ENCODE measurements at regions not wholly inside any gene's neighbourhood (a gene's known extent, or its start where the extent isn't known, plus 50 kb on each side); places are given as distances from the start of the nearest gene placed in this dataset.
"Not testable (repeated sequence)": the region's sequence is repeated elsewhere in the genome, so short reads cannot be mapped to it uniquely, and the experiment has no call there.

GRCh38 chr5:36507332-36507952 lies 99.0 kb upstream of the SLC1A3 start:
- peak in 8 of 10 donors; percentile 42 to 92 (median 78) for DNase-seq
- intact Hi-C loops (cut with DNase I) = loop anchor here (1.0 to 10.0 kb wide), 3 partner anchors 92 to 185 kb away; no protein-coding TSS in a partner anchor

GRCh38 chr5:36508331-36508730 lies 98.1 kb upstream of the SLC1A3 start:
- intact Hi-C loops (cut with DNase I) = loop anchor here (5.0 to 10.0 kb wide), 2 partner anchors 106 to 184 kb away; no protein-coding TSS in a partner anchor
- not testable (repeated sequence) for DNase-seq

- DNase-seq; intact Hi-C loops (cut with DNase I): not testable (repeated sequence)
Observed at GRCh38 chr5:36513647-36514046, 92.8 kb upstream of the SLC1A3 start.

- DNase-seq = no peak
- intact Hi-C loops (cut with DNase I) = no loop called here
Observed at GRCh38 chr5:36519881-36520280, 86.5 kb upstream of the SLC1A3 start.

GRCh38 chr5:36521219-36521618 lies 85.2 kb upstream of the SLC1A3 start:
- intact Hi-C loops (cut with DNase I) = no loop called here
- no peak for DNase-seq

GRCh38 chr5:36521838-36522745 lies 84.3 kb upstream of the SLC1A3 start:
- DNase-seq = no peak

GRCh38 chr5:36522746-36523065 lies 83.7 kb upstream of the SLC1A3 start:
- intact Hi-C loops (cut with DNase I) = no loop called here
- no peak for DNase-seq

More at GRCh38 chr5:36521838-36522745, 84.3 kb upstream of the SLC1A3 start:
- intact Hi-C loops (cut with DNase I) = no loop called here

- no peak for DNase-seq
- intact Hi-C loops (cut with DNase I) = no loop called here
Observed at GRCh38 chr5:36523450-36523849, 83.0 kb upstream of the SLC1A3 start.

- DNase-seq = no peak
- intact Hi-C loops (cut with DNase I) = no loop called here
Observed at GRCh38 chr5:36523926-36524325, 82.5 kb upstream of the SLC1A3 start.

GRCh38 chr5:36526537-36526936 lies 79.9 kb upstream of the SLC1A3 start:
- DNase-seq = peak in 1 of 10 donors; percentile 80
- intact Hi-C loops (cut with DNase I) = no loop called here

GRCh38 chr5:36528588-36528987 lies 77.8 kb upstream of the SLC1A3 start:
- intact Hi-C loops (cut with DNase I) = no loop called here
- no peak for DNase-seq

GRCh38 chr5:36529142-36529541 lies 77.3 kb upstream of the SLC1A3 start:
- intact Hi-C loops (cut with DNase I) = no loop called here
- DNase-seq = no peak

- intact Hi-C loops (cut with DNase I) = no loop called here
- DNase-seq = no peak
Observed at GRCh38 chr5:36530215-36530614, 76.2 kb upstream of the SLC1A3 start.

GRCh38 chr5:36531401-36531800 lies 75.0 kb upstream of the SLC1A3 start:
- intact Hi-C loops (cut with DNase I) = no loop called here
- DNase-seq = no peak

- intact Hi-C loops (cut with DNase I) = no loop called here
- peak in 3 of 10 donors; percentile 31 to 85 (median 40) for DNase-seq
Observed at GRCh38 chr5:36535378-36535777, 71.0 kb upstream of the SLC1A3 start.

- intact Hi-C loops (cut with DNase I) = no loop called here
- DNase-seq = no peak
Observed at GRCh38 chr5:36535859-36536615, 70.4 kb upstream of the SLC1A3 start.

GRCh38 chr5:36536616-36537005 lies 69.8 kb upstream of the SLC1A3 start:
- no peak for DNase-seq
- intact Hi-C loops (cut with DNase I) = no loop called here

GRCh38 chr5:36537724-36538123 lies 68.7 kb upstream of the SLC1A3 start:
- intact Hi-C loops (cut with DNase I) = no loop called here
- no peak for DNase-seq

- intact Hi-C loops (cut with DNase I) = no loop called here
Observed at GRCh38 chr5:36552651-36553393, 53.6 kb upstream of the SLC1A3 start.

GRCh38 chr5:36555035-36555434 lies 51.4 kb upstream of the SLC1A3 start:
- DNase-seq; intact Hi-C loops (cut with DNase I): not testable (repeated sequence)

More at GRCh38 chr5:36552651-36553393, 53.6 kb upstream of the SLC1A3 start:
- no peak for DNase-seq

Measured in posterior cingulate gyrus (tissue), 11 donors.